ENCODE measurements at regions not wholly inside any gene's neighbourhood (a gene's known extent, or its start where the extent isn't known, plus 50 kb on each side); places are given as distances from the start of the nearest gene placed in this dataset.

GRCh38 chr5:136675769-136676168, 310.4 kb upstream of the TRPC7 start:
- H3K27ac ChIP-seq, result no peak overlapping the region
- no peaks in the 10 kb centered on the region for H3K9me3 ChIP-seq
- DNase-seq (ENCODE audit: low spot score in 2 of 2), result no peak
- no peaks in the 10 kb centered on the region for H3K4me1 ChIP-seq
- H3K36me3 ChIP-seq, result no peaks in the 10 kb centered on the region
- no peak for TF ChIP-seq CTCF (IDR thresholded peaks at IDR 0.05)
- intact Hi-C loops (cut with DNase I), result no loop called here
- H3K27me3 ChIP-seq, result no peaks in the 10 kb centered on the region
- no peak overlapping the region for H3K4me3 ChIP-seq

GRCh38 chr5:136674178-136674577, 308.8 kb upstream of the TRPC7 start:
- Histone ChIP-seq H3K36me3 (no peaks in the 10 kb centered on the region), H3K4me1 (no peaks in the 10 kb centered on the region), H3K4me3 (no peak overlapping the region), H3K9me3 (no peaks in the 10 kb centered on the region), H3K27me3 (no peaks in the 10 kb centered on the region), H3K27ac (no peak overlapping the region)
- intact Hi-C loops (cut with DNase I), result no loop called here
- DNase-seq (ENCODE audit: low spot score in 2 of 2), result no peak
- TF ChIP-seq CTCF (IDR thresholded peaks at IDR 0.05), result no peak

- no peaks in the 10 kb centered on the region for H3K9me3 ChIP-seq
- H3K27me3 ChIP-seq, result no peaks in the 10 kb centered on the region
- intact Hi-C loops (cut with DNase I), result no loop called here
- H3K27ac ChIP-seq, result no peak overlapping the region
- no peak for TF ChIP-seq CTCF (IDR thresholded peaks at IDR 0.05)
- no peaks in the 10 kb centered on the region for H3K4me1 ChIP-seq
- no peaks in the 10 kb centered on the region for H3K36me3 ChIP-seq
- H3K4me3 ChIP-seq, result no peak overlapping the region
- DNase-seq (ENCODE audit: low spot score in 2 of 2), result no peak
These were observed 302.4 kb upstream of the TRPC7 start for GRCh38 chr5:136667789-136668188.

GRCh38 chr5:136666970-136667620, 301.8 kb upstream of the TRPC7 start:
- no peaks in the 10 kb centered on the region for H3K27me3 ChIP-seq
- TF ChIP-seq CTCF (IDR thresholded peaks at IDR 0.05), result no peak
- H3K4me1 ChIP-seq, result no peaks in the 10 kb centered on the region
- H3K36me3 ChIP-seq, result no peaks in the 10 kb centered on the region
- no peak for DNase-seq (ENCODE audit: low spot score in 2 of 2)
- H3K4me3 ChIP-seq, result no peak overlapping the region
- intact Hi-C loops (cut with DNase I), result no loop called here
- no peaks in the 10 kb centered on the region for H3K9me3 ChIP-seq
- H3K27ac ChIP-seq, result no peak overlapping the region

GRCh38 chr5:136665331-136665730, 300.0 kb upstream of the TRPC7 start:
- DNase-seq (ENCODE audit: low spot score in 2 of 2), result no peak
- no peaks in the 10 kb centered on the region for H3K27me3 ChIP-seq
- H3K36me3 ChIP-seq, result no peaks in the 10 kb centered on the region
- H3K4me3 ChIP-seq, result no peak overlapping the region
- no peaks in the 10 kb centered on the region for H3K4me1 ChIP-seq
- no peak overlapping the region for H3K27ac ChIP-seq
- no peaks in the 10 kb centered on the region for H3K9me3 ChIP-seq
- no peak for TF ChIP-seq CTCF (IDR thresholded peaks at IDR 0.05)
- intact Hi-C loops (cut with DNase I), result no loop called here

GRCh38 chr5:136661026-136661425, 295.7 kb upstream of the TRPC7 start:
- TF ChIP-seq CTCF (IDR thresholded peaks at IDR 0.05), result no peak
- no peak for DNase-seq (ENCODE audit: low spot score in 2 of 2)
- Histone ChIP-seq H3K27me3 (no peaks in the 10 kb centered on the region), H3K9me3 (no peaks in the 10 kb centered on the region), H3K36me3 (no peaks in the 10 kb centered on the region), H3K4me3 (no peak overlapping the region), H3K4me1 (no peaks in the 10 kb centered on the region), H3K27ac (no peak overlapping the region)
- intact Hi-C loops (cut with DNase I), result no loop called here

Measured in ascending aorta (tissue), 2 donors.